ENCODE measurements at regions not wholly inside any gene's neighbourhood (a gene's known extent, or its start where the extent isn't known, plus 50 kb on each side); places are given as distances from the start of the nearest gene placed in this dataset.

GRCh38 chr3:72213296-72214065, 428.5 kb upstream of the PROK2 start:
- no peak overlapping the region for H3K4me3 ChIP-seq (ENCODE audit: low read length)
- intact Hi-C loops (cut with micrococcal nuclease) = no loop called here
- TF ChIP-seq, protein P1, sequence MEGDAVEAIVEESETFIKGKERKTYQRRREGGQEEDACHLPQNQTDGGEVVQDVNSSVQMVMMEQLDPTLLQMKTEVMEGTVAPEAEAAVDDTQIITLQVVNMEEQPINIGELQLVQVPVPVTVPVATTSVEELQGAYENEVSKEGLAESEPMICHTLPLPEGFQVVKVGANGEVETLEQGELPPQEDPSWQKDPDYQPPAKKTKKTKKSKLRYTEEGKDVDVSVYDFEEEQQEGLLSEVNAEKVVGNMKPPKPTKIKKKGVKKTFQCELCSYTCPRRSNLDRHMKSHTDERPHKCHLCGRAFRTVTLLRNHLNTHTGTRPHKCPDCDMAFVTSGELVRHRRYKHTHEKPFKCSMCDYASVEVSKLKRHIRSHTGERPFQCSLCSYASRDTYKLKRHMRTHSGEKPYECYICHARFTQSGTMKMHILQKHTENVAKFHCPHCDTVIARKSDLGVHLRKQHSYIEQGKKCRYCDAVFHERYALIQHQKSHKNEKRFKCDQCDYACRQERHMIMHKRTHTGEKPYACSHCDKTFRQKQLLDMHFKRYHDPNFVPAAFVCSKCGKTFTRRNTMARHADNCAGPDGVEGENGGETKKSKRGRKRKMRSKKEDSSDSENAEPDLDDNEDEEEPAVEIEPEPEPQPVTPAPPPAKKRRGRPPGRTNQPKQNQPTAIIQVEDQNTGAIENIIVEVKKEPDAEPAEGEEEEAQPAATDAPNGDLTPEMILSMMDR (IDR thresholded peaks at IDR 0.05) = no peak
- DNase-seq (no peak), ATAC-seq (no peak)
- H3K27me3 ChIP-seq (ENCODE audit: control insufficient read depth, insufficient read depth, low read length) = no peaks in the 10 kb centered on the region
- no peaks in the 10 kb centered on the region for H3K4me1 ChIP-seq (ENCODE audit: control insufficient read depth, insufficient read depth, low read length)
- H3K4me1 Mint-ChIP-seq = no peaks in the 10 kb centered on the region
- H3K9me3 Mint-ChIP-seq = no peaks in the 10 kb centered on the region
- no peaks in the 10 kb centered on the region for H3K36me3 ChIP-seq (ENCODE audit: control insufficient read depth, insufficient read depth, low read length)
- no peak overlapping the region for H3K4me3 Mint-ChIP-seq
- H3K27me3 Mint-ChIP-seq (ENCODE audit: low read depth in 2 of 2) = peaks cover 0 to 3% of the 10 kb centered on the region in 2 donors
- 69% methylated on average over 10 of the region's 10 CpGs for WGBS (ENCODE audit: insufficient coverage)
- H3K27ac Mint-ChIP-seq = no peak overlapping the region
- no peak overlapping the region for H3K27ac ChIP-seq (ENCODE audit: low read length)
- no peaks in the 10 kb centered on the region for H3K9me3 ChIP-seq (ENCODE audit: control insufficient read depth, insufficient read depth, low read length)
- H3K36me3 Mint-ChIP-seq = no peaks in the 10 kb centered on the region

GRCh38 chr3:72212396-72212795, 427.4 kb upstream of the PROK2 start:
- WGBS (ENCODE audit: insufficient coverage) = 100% methylated on average over 2 of the region's 4 CpGs
- Mint-ChIP-seq H3K36me3 (no peaks in the 10 kb centered on the region), H3K27me3 (ENCODE audit: low read depth in 2 of 2) (peaks cover 0 to 3% of the 10 kb centered on the region in 2 donors), H3K4me1 (no peaks in the 10 kb centered on the region), H3K4me3 (no peak overlapping the region), H3K9me3 (no peaks in the 10 kb centered on the region), H3K27ac (no peak overlapping the region)
- TF ChIP-seq, protein P1 (IDR thresholded peaks at IDR 0.05) = no peak
- no peaks in the 10 kb centered on the region for H3K27me3 ChIP-seq (ENCODE audit: control insufficient read depth, insufficient read depth, low read length)
- intact Hi-C loops (cut with micrococcal nuclease) = no loop called here
- DNase-seq = no peak
- no peaks in the 10 kb centered on the region for H3K36me3 ChIP-seq (ENCODE audit: control insufficient read depth, insufficient read depth, low read length)
- no peaks in the 10 kb centered on the region for H3K9me3 ChIP-seq (ENCODE audit: control insufficient read depth, insufficient read depth, low read length)
- H3K4me3 ChIP-seq (ENCODE audit: low read length) = no peak overlapping the region
- H3K4me1 ChIP-seq (ENCODE audit: control insufficient read depth, insufficient read depth, low read length) = no peaks in the 10 kb centered on the region
- ATAC-seq = no peak
- no peak overlapping the region for H3K27ac ChIP-seq (ENCODE audit: low read length)

DNA sequence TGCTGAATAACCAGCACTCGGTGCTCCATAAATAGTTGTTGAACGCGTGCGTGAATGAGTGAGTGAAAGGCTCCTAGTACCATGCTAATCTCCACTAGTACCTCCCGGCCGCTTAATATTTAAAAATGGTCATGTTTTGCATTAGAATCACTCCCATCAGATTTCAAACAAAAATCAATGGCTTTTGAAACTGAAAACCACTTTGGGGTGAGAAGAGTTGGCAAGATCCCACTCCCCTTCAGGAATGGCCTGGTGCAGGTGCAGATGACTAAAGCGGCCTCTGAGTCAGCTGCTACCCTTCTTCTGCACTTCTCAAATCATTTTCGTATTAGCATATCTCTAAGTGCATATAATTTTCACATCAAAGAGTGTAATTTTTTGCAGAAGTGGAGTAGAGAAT, 425.3 kb upstream of the PROK2 start:
- ATAC-seq (no peak), DNase-seq (no peak)
- H3K4me1 ChIP-seq (ENCODE audit: control insufficient read depth, insufficient read depth, low read length) = no peaks in the 10 kb centered on the region
- no peaks in the 10 kb centered on the region for H3K27me3 ChIP-seq (ENCODE audit: control insufficient read depth, insufficient read depth, low read length)
- no peak overlapping the region for H3K4me3 Mint-ChIP-seq
- H3K36me3 ChIP-seq (ENCODE audit: control insufficient read depth, insufficient read depth, low read length) = no peaks in the 10 kb centered on the region
- H3K4me3 ChIP-seq (ENCODE audit: low read length) = no peak overlapping the region
- TF ChIP-seq, protein P1 (IDR thresholded peaks at IDR 0.05) = no peak
- intact Hi-C loops (cut with micrococcal nuclease) = no loop called here
- H3K9me3 Mint-ChIP-seq = no peaks in the 10 kb centered on the region
- H3K27me3 Mint-ChIP-seq (ENCODE audit: low read depth in 2 of 2) = peaks cover 0 to 3% of the 10 kb centered on the region in 2 donors
- H3K27ac Mint-ChIP-seq = no peak overlapping the region
- H3K4me1 Mint-ChIP-seq = no peaks in the 10 kb centered on the region
- H3K27ac ChIP-seq (ENCODE audit: low read length) = no peak overlapping the region
- WGBS (ENCODE audit: insufficient coverage) = 95% methylated on average over 6 of the region's 8 CpGs
- H3K36me3 Mint-ChIP-seq = no peaks in the 10 kb centered on the region
- no peaks in the 10 kb centered on the region for H3K9me3 ChIP-seq (ENCODE audit: control insufficient read depth, insufficient read depth, low read length)
